WTC11 (cell line): ENCODE measurements at regions not wholly inside any gene's neighbourhood (a gene's known extent, or its start where the extent isn't known, plus 50 kb on each side); places are given as distances from the start of the nearest gene placed in this dataset.

Experiments used
- ATAC-seq: fragments of 200-7000 bp; cut with Tn5 transposase; 2 replicates; pipeline ENCODE4 v1.10.0; 2021; ENCODE audit warnings: mild to moderate bottlenecking, moderate library complexity
- CTCF ChIA-PET: fragments of 300-600 bp; sonication (Branson Sonifier 250); formaldehyde crosslinking; loops from one replicate; lab custom pipeline; 2021; ENCODE audit warnings: antibody characterized with exemption; lab: Charles Lee
- POLR2A ChIA-PET: fragments of 350-600 bp; sonication (Branson Sonifier 250); formaldehyde crosslinking; loops from one replicate; lab custom pipeline; 2021; ENCODE audit warnings: antibody characterized with exemption; lab: Charles Lee
- DNase-seq: peaks from one replicate; pipeline ENCODE4 v3.0.0; 2021; ENCODE audit warnings: low spot score
- H3K27ac Mint-ChIP-seq: 2 replicates; pipeline ENCODE4 v1.8.0; 2021; ENCODE audit warnings: mixed read lengths
- H3K27me3 Mint-ChIP-seq: 2 replicates; pipeline ENCODE4 v1.8.0; 2021; ENCODE audit warnings: low read depth, mild to moderate bottlenecking, moderate library complexity, mixed read lengths
- H3K36me3 Mint-ChIP-seq: 2 replicates; pipeline ENCODE4 v1.8.0; 2021; ENCODE audit warnings: mixed read lengths
- H3K4me1 Mint-ChIP-seq: 2 replicates; pipeline ENCODE4 v1.8.0; 2022; ENCODE audit warnings: mixed read lengths
- H3K4me3 Mint-ChIP-seq: 2 replicates; pipeline ENCODE4 v1.8.0; 2021; ENCODE audit warnings: mild to moderate bottlenecking, moderate library complexity, mixed read lengths
- H3K9me3 Mint-ChIP-seq: 2 replicates; pipeline ENCODE4 v1.8.0; 2021; ENCODE audit warnings: mixed read lengths
- CBFB ChIP-seq: sonication (generic); formaldehyde crosslinking; IDR thresholded peaks from 2 replicates; pipeline ENCODE4 v1.8.1; 2022; ENCODE audit warnings: mild to moderate bottlenecking, low read depth, missing genetic modification reagents
- CREB1 ChIP-seq: sonication (generic); formaldehyde crosslinking; IDR thresholded peaks from 2 replicates; pipeline ENCODE4 v1.8.0; 2023; ENCODE audit warnings: mild to moderate bottlenecking, missing genetic modification reagents
- CTCF ChIP-seq: fragments of 200-600 bp; IDR thresholded peaks from 2 replicates; pipeline ENCODE4 v1.8.0; 2022; ENCODE audit warnings: antibody characterized with exemption
- E2F1 ChIP-seq: sonication (generic); formaldehyde crosslinking; IDR thresholded peaks from 2 replicates; pipeline ENCODE4 v1.8.0; 2022; ENCODE audit warnings: mild to moderate bottlenecking, missing genetic modification reagents
- ELF4 ChIP-seq: sonication (generic); formaldehyde crosslinking; IDR thresholded peaks from 2 replicates; pipeline ENCODE4 v1.8.1; 2022; ENCODE audit warnings: low read depth, mild to moderate bottlenecking, moderate library complexity, missing genetic modification reagents
- EMX1 ChIP-seq: fragments of 250-450 bp; sonication (Bioruptor Pico); IDR thresholded peaks from 2 replicates; pipeline ENCODE4 v1.8.0; 2021; ENCODE audit warnings: mild to moderate bottlenecking
- ETV6 ChIP-seq: sonication (generic); formaldehyde crosslinking; IDR thresholded peaks from 2 replicates; pipeline ENCODE4 v1.8.1; 2022; ENCODE audit warnings: mild to moderate bottlenecking, missing genetic modification reagents
- GRHL2 ChIP-seq: fragments of 250-450 bp; sonication (Bioruptor Pico); IDR thresholded peaks from 2 replicates; pipeline ENCODE4 v1.8.0; 2022; ENCODE audit warnings: mild to moderate bottlenecking, moderate library complexity; ENCODE audit not compliant: insufficient replicate concordance, severe bottlenecking
- KAT7 ChIP-seq: sonication (generic); formaldehyde crosslinking; IDR thresholded peaks from 2 replicates; pipeline ENCODE4 v1.8.1; 2023; ENCODE audit warnings: missing genetic modification reagents, mild to moderate bottlenecking, borderline replicate concordance
- MYBL2 ChIP-seq: sonication (generic); formaldehyde crosslinking; IDR thresholded peaks from 2 replicates; pipeline ENCODE4 v1.8.1; 2023; ENCODE audit warnings: mild to moderate bottlenecking, moderate library complexity, missing genetic modification reagents
- OVOL2 ChIP-seq: fragments of 250-450 bp; sonication (Bioruptor Pico); IDR thresholded peaks from 2 replicates; pipeline ENCODE4 v1.9.0; 2021; ENCODE audit warnings: mild to moderate bottlenecking, borderline replicate concordance
- PRRX2 ChIP-seq: fragments of 250-450 bp; sonication (Bioruptor Pico); IDR thresholded peaks from 2 replicates; pipeline ENCODE4 v1.8.0; 2021; ENCODE audit warnings: mild to moderate bottlenecking
- ZNF121 ChIP-seq: sonication (generic); formaldehyde crosslinking; IDR thresholded peaks from 2 replicates; pipeline ENCODE4 v1.8.0; 2023; ENCODE audit warnings: missing genetic modification reagents
- ZNF138 ChIP-seq: sonication (generic); formaldehyde crosslinking; conservative IDR thresholded peaks from 2 replicates; pipeline ENCODE4 v1.8.1; 2022; ENCODE audit warnings: mild to moderate bottlenecking, moderate library complexity, missing genetic modification reagents
- ZNF232 ChIP-seq: sonication (generic); formaldehyde crosslinking; IDR thresholded peaks from 2 replicates; pipeline ENCODE4 v1.8.0; 2022; ENCODE audit warnings: mild to moderate bottlenecking, missing genetic modification reagents
- TF ChIP-seq, protein P1 (sequence below): sonication (generic); formaldehyde crosslinking; IDR thresholded peaks from 2 replicates; pipeline ENCODE4 v1.8.1; 2023; ENCODE audit warnings: mild to moderate bottlenecking, missing genetic modification reagents
- TF ChIP-seq, protein P2 (sequence below): fragments of 250-450 bp; sonication (Bioruptor Pico); IDR thresholded peaks from 2 replicates; pipeline ENCODE4 v1.9.0; 2021; ENCODE audit warnings: moderate library complexity, mild to moderate bottlenecking, inconsistent platforms, borderline replicate concordance
- TF ChIP-seq, protein P3 (sequence below): sonication (generic); formaldehyde crosslinking; IDR thresholded peaks from 2 replicates; pipeline ENCODE4 v1.8.1; 2022; ENCODE audit warnings: mild to moderate bottlenecking, moderate library complexity, missing genetic modification reagents
- TF ChIP-seq, protein P4 (sequence below): fragments of 250-450 bp; sonication (Bioruptor Pico); IDR thresholded peaks from 2 replicates; pipeline ENCODE4 v1.9.0; 2021; ENCODE audit warnings: mild to moderate bottlenecking
- TF ChIP-seq, protein P5 (sequence below): sonication (generic); formaldehyde crosslinking; IDR thresholded peaks from 2 replicates; pipeline ENCODE4 v1.8.1; 2023; ENCODE audit warnings: mild to moderate bottlenecking, moderate library complexity, missing genetic modification reagents
- TF ChIP-seq, protein P6 (sequence below): fragments of 250-450 bp; sonication (Bioruptor Pico); IDR thresholded peaks from 2 replicates; pipeline ENCODE4 v1.8.0; 2021; ENCODE audit warnings: mild to moderate bottlenecking

DNA sequence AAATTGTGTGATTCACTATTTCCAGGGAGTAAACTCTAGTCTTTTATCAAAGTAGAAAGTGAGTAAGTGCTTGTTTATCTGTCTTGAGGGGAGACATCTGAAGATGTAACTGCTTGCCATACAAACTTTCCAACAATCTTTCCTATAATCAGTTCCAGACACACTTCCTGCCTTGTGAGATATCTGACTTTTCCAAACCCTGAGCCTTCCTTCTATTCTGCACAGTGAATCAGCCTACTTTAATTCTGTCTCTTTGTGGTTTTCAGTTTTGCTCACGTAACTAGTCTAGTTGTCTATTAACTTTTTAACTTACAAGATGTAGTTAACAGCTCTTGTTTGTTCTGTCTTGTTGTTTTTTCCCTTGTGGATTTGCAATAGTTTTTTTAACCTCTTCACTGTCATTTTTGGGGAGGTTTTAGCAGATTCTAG lies 947.8 kb downstream of the C4orf33 start:
- no peak overlapping the region for H3K4me3 Mint-ChIP-seq
- no peak for TF ChIP-seq MYBL2 (CRISPR knock-in tag)
- no peak for TF ChIP-seq CTCF
- TF ChIP-seq GRHL2 (CRISPR knock-in tag) = no peak
- TF ChIP-seq, protein P1, sequence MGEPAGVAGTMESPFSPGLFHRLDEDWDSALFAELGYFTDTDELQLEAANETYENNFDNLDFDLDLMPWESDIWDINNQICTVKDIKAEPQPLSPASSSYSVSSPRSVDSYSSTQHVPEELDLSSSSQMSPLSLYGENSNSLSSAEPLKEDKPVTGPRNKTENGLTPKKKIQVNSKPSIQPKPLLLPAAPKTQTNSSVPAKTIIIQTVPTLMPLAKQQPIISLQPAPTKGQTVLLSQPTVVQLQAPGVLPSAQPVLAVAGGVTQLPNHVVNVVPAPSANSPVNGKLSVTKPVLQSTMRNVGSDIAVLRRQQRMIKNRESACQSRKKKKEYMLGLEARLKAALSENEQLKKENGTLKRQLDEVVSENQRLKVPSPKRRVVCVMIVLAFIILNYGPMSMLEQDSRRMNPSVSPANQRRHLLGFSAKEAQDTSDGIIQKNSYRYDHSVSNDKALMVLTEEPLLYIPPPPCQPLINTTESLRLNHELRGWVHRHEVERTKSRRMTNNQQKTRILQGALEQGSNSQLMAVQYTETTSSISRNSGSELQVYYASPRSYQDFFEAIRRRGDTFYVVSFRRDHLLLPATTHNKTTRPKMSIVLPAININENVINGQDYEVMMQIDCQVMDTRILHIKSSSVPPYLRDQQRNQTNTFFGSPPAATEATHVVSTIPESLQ (CRISPR knock-in tag) = no peak
- no peak for TF ChIP-seq ETV6
- TF ChIP-seq, protein P2, sequence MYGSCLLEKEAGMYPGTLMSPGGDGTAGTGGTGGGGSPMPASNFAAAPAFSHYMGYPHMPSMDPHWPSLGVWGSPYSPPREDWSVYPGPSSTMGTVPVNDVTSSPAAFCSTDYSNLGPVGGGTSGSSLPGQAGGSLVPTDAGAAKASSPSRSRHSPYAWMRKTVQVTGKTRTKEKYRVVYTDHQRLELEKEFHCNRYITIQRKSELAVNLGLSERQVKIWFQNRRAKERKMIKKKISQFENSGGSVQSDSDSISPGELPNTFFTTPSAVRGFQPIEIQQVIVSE (CRISPR knock-in tag) = no peak
- no peak for TF ChIP-seq ZNF138 (CRISPR knock-in tag)
- TF ChIP-seq ZNF232 = no peak
- TF ChIP-seq OVOL2 (CRISPR knock-in tag) = no peak
- no peak for TF ChIP-seq E2F1 (CRISPR knock-in tag)
- no peak for TF ChIP-seq ELF4 (CRISPR knock-in tag)
- TF ChIP-seq, protein P3, sequence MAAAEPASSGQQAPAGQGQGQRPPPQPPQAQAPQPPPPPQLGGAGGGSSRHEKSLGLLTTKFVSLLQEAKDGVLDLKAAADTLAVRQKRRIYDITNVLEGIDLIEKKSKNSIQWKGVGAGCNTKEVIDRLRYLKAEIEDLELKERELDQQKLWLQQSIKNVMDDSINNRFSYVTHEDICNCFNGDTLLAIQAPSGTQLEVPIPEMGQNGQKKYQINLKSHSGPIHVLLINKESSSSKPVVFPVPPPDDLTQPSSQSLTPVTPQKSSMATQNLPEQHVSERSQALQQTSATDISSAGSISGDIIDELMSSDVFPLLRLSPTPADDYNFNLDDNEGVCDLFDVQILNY (CRISPR knock-in tag) = no peak
- peaks cover 7% of the 10 kb centered on the region for H3K9me3 Mint-ChIP-seq
- peaks cover 14% of the 10 kb centered on the region for H3K36me3 Mint-ChIP-seq
- peak overlapping the region; percentile 3; the same call in 1 of the 2 replicates for H3K27ac Mint-ChIP-seq
- H3K4me1 Mint-ChIP-seq = peaks cover 27% of the 10 kb centered on the region
- CTCF ChIA-PET = no interaction called here
- DNase-seq = no peak
- H3K27me3 Mint-ChIP-seq = no peaks in the 10 kb centered on the region
- POLR2A ChIA-PET = no interaction called here
- ATAC-seq = no peak

DNA sequence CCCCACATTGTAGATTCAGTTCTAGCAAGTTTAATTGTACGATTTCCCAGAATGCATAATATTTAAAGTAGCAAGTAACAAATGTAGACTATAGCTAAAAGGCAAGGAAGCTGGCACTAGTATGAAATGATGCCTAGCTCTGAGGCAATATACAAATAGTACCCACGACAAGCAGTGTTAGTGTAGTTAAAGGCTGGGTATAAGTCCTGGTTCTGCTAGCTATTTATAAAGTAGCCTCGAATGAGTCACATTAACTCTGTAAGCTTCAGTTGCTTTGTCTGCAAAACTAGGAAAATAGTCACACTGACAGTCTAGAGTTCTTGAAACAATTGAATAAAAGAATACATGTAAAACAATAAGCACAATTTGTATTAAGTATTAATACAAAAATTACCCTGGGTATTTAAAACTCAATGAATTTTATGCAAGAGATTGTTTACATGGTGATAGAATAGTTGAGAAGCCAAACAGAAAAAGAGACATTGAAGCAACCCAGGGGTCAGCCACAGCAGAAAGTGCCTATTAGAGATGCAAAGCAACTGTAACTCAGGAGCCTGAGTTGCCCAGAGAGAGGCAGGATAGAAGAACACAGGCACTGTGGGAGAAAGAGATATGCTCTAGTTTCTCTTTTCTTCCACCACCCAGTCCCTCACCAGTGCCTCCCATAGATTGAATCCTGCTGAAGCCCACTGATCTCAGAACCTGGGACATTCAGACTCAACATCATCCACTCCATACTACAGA lies 949.0 kb downstream of the C4orf33 start:
- H3K4me1 Mint-ChIP-seq = peaks cover 27% of the 10 kb centered on the region
- H3K27ac Mint-ChIP-seq = peak overlapping the region; percentile 94
- CTCF ChIA-PET = no interaction called here
- ATAC-seq (peak; percentile 95), DNase-seq (no peak)
- H3K27me3 Mint-ChIP-seq = no peaks in the 10 kb centered on the region
- H3K9me3 Mint-ChIP-seq = peaks cover 17% of the 10 kb centered on the region
- POLR2A ChIA-PET = no interaction called here
- peaks cover 24% of the 10 kb centered on the region for H3K36me3 Mint-ChIP-seq
- no peak overlapping the region for H3K4me3 Mint-ChIP-seq
- TF ChIP-seq, protein P4, sequence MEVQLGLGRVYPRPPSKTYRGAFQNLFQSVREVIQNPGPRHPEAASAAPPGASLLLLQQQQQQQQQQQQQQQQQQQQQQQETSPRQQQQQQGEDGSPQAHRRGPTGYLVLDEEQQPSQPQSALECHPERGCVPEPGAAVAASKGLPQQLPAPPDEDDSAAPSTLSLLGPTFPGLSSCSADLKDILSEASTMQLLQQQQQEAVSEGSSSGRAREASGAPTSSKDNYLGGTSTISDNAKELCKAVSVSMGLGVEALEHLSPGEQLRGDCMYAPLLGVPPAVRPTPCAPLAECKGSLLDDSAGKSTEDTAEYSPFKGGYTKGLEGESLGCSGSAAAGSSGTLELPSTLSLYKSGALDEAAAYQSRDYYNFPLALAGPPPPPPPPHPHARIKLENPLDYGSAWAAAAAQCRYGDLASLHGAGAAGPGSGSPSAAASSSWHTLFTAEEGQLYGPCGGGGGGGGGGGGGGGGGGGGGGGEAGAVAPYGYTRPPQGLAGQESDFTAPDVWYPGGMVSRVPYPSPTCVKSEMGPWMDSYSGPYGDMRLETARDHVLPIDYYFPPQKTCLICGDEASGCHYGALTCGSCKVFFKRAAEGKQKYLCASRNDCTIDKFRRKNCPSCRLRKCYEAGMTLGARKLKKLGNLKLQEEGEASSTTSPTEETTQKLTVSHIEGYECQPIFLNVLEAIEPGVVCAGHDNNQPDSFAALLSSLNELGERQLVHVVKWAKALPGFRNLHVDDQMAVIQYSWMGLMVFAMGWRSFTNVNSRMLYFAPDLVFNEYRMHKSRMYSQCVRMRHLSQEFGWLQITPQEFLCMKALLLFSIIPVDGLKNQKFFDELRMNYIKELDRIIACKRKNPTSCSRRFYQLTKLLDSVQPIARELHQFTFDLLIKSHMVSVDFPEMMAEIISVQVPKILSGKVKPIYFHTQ = no peak
- TF ChIP-seq KAT7 (CRISPR knock-in tag) (no peak), CBFB (no peak), EMX1 (CRISPR knock-in tag) (no peak), PRRX2 (CRISPR knock-in tag) (no peak), ZNF121 (CRISPR knock-in tag) (no peak), CREB1 (CRISPR knock-in tag) (no peak)
- TF ChIP-seq, protein P5, sequence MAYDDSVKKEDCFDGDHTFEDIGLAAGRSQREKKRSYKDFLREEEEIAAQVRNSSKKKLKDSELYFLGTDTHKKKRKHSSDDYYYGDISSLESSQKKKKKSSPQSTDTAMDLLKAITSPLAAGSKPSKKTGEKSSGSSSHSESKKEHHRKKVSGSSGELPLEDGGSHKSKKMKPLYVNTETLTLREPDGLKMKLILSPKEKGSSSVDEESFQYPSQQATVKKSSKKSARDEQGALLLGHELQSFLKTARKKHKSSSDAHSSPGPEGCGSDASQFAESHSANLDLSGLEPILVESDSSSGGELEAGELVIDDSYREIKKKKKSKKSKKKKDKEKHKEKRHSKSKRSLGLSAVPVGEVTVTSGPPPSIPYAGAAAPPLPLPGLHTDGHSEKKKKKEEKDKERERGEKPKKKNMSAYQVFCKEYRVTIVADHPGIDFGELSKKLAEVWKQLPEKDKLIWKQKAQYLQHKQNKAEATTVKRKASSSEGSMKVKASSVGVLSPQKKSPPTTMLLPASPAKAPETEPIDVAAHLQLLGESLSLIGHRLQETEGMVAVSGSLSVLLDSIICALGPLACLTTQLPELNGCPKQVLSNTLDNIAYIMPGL (CRISPR knock-in tag) = no peak
- TF ChIP-seq, protein P6, sequence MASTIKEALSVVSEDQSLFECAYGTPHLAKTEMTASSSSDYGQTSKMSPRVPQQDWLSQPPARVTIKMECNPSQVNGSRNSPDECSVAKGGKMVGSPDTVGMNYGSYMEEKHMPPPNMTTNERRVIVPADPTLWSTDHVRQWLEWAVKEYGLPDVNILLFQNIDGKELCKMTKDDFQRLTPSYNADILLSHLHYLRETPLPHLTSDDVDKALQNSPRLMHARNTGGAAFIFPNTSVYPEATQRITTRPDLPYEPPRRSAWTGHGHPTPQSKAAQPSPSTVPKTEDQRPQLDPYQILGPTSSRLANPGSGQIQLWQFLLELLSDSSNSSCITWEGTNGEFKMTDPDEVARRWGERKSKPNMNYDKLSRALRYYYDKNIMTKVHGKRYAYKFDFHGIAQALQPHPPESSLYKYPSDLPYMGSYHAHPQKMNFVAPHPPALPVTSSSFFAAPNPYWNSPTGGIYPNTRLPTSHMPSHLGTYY (CRISPR knock-in tag) = no peak
